Osteoblast (primary cell): ENCODE measurements at regions not wholly inside any gene's neighbourhood (a gene's known extent, or its start where the extent isn't known, plus 50 kb on each side); places are given as distances from the start of the nearest gene placed in this dataset.

Experiments used
- DNase-seq: peaks from one replicate; pipeline ENCODE4 v3.0.0; 2011; ENCODE audit warnings: low spot score, mixed read lengths; ENCODE audit not compliant: insufficient read length; ENCODE audit errors: missing footprints
- H2AFZ ChIP-seq: 2 replicates; pipeline ENCODE4 v1.6.0; 2011; ENCODE audit warnings: mild to moderate bottlenecking, low read length
- H3K27ac ChIP-seq: 2 replicates; pipeline ENCODE4 v1.5.1; 2011; ENCODE audit warnings: mild to moderate bottlenecking, low read depth, low read length, moderate library complexity
- H3K27me3 ChIP-seq: 2 replicates; pipeline ENCODE4 v1.6.0; 2012; ENCODE audit warnings: mild to moderate bottlenecking, control low read depth, inconsistent platforms, low read length, moderate library complexity; ENCODE audit not compliant: insufficient read depth
- H3K36me3 ChIP-seq: 2 replicates; pipeline ENCODE4 v1.5.1; 2011; ENCODE audit warnings: mild to moderate bottlenecking, low read length, control low read depth, moderate library complexity; ENCODE audit not compliant: insufficient read depth
- H3K4me1 ChIP-seq: 2 replicates; pipeline ENCODE4 v1.5.1; 2011; ENCODE audit warnings: mild to moderate bottlenecking, low read length, control low read depth, moderate library complexity; ENCODE audit not compliant: insufficient read depth
- H3K4me2 ChIP-seq: 2 replicates; pipeline ENCODE4 v1.6.0; 2011; ENCODE audit warnings: mild to moderate bottlenecking, low read length; ENCODE audit not compliant: insufficient read depth
- H3K4me3 ChIP-seq: fragments of 200-600 bp; sonication (generic); 3 replicates; pipeline ENCODE4 v1.5.1; 2012; ENCODE audit warnings: mild to moderate bottlenecking, low read length, inconsistent platforms; ENCODE audit not compliant: insufficient read depth
- H3K79me2 ChIP-seq: 2 replicates; pipeline ENCODE4 v1.6.0; 2012; ENCODE audit warnings: mild to moderate bottlenecking, low read length, control low read depth, inconsistent platforms; ENCODE audit not compliant: insufficient read depth
- H3K9me3 ChIP-seq: 2 replicates; pipeline ENCODE4 v1.5.1; 2011; ENCODE audit warnings: low read depth, low read length, control low read depth
- H4K20me1 ChIP-seq: 2 replicates; pipeline ENCODE4 v1.6.0; 2012; ENCODE audit warnings: mild to moderate bottlenecking, low read length, control low read depth; ENCODE audit not compliant: insufficient read depth
- TF ChIP-seq, protein P1 (sequence below): IDR thresholded peaks from 2 replicates; pipeline ENCODE4 v1.5.1; 2011; ENCODE audit warnings: mild to moderate bottlenecking, low read depth, low read length, moderate library complexity; ENCODE audit errors: extremely low read depth

DNA sequence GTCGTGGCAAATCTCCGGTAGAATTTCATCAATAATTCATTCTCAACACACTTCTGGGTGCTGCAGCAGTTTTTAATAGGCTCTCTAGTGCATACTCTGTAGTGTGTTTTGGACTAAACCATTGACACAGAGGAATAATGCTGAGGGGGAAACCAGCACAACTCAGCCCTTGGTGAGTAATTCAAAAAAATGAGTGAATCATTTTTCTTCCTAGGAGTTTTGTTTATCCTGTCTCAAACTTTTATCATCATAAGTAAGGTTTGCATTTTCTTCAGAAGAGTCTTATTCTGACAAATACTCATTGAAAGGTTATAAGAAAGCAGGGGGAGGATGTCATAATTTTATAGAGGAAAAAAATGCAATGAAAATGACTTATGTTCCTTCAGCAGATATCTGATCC, 2542.7 kb downstream of the PCDH7 start:
- peak; percentile 54 for DNase-seq
- TF ChIP-seq, protein P1, sequence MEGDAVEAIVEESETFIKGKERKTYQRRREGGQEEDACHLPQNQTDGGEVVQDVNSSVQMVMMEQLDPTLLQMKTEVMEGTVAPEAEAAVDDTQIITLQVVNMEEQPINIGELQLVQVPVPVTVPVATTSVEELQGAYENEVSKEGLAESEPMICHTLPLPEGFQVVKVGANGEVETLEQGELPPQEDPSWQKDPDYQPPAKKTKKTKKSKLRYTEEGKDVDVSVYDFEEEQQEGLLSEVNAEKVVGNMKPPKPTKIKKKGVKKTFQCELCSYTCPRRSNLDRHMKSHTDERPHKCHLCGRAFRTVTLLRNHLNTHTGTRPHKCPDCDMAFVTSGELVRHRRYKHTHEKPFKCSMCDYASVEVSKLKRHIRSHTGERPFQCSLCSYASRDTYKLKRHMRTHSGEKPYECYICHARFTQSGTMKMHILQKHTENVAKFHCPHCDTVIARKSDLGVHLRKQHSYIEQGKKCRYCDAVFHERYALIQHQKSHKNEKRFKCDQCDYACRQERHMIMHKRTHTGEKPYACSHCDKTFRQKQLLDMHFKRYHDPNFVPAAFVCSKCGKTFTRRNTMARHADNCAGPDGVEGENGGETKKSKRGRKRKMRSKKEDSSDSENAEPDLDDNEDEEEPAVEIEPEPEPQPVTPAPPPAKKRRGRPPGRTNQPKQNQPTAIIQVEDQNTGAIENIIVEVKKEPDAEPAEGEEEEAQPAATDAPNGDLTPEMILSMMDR: no peak
- Histone ChIP-seq H3K27ac (no peak overlapping the region), H2AFZ (no peak overlapping the region), H4K20me1 (no peaks in the 10 kb centered on the region), H3K36me3 (no peaks in the 10 kb centered on the region), H3K27me3 (no peaks in the 10 kb centered on the region), H3K79me2 (no peaks in the 10 kb centered on the region), H3K9me3 (no peaks in the 10 kb centered on the region), H3K4me2 (no peak overlapping the region), H3K4me1 (no peaks in the 10 kb centered on the region), H3K4me3 (no peak overlapping the region)

DNA sequence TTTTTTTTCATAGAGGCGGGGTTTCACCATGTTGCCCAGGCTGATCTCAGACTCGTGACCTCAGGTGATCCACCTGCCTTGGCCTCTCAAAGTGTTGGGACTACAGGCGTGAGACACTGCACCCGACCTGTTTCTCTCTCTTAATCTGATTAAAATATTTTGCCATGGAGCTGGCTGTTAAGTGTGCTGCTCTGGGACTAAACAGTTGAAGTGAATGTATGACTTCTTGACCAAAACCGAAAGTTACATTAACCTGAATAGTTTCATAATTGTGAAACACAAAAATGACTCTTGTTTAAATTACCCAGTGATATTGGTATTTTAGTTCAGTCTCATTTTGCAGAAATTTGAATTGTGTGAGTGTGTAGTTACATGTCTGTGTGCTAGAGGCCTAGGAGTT, 2548.6 kb downstream of the PCDH7 start:
- H3K36me3 ChIP-seq: no peaks in the 10 kb centered on the region
- H3K4me1 ChIP-seq: no peaks in the 10 kb centered on the region
- H3K27me3 ChIP-seq: no peaks in the 10 kb centered on the region
- no peak overlapping the region for H2AFZ ChIP-seq
- no peaks in the 10 kb centered on the region for H4K20me1 ChIP-seq
- TF ChIP-seq, protein P1: no peak
- H3K79me2 ChIP-seq: no peaks in the 10 kb centered on the region
- H3K9me3 ChIP-seq: no peaks in the 10 kb centered on the region
- H3K4me2 ChIP-seq: no peak overlapping the region
- H3K27ac ChIP-seq: no peak overlapping the region
- no peak for DNase-seq
- no peak overlapping the region for H3K4me3 ChIP-seq

DNA sequence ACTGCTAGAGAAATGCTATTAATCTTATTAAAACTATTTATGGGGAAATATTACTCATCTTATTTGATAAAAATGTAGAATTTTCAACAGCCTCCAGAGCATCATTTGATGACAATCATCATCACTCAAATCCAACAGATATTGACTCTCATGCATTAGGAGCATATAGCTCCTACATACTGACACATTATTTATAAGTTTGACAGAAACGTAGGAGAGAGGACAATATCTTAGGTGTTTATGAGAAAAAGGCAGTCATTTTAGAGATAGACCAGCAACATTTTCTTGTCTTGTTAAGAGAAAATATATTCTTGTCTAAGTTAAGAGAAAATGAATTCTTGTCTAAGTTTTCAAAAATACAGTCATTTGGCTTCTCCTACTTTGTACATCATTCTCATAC, 2550.2 kb downstream of the PCDH7 start:
- Histone ChIP-seq H3K9me3 (no peaks in the 10 kb centered on the region), H3K27me3 (no peaks in the 10 kb centered on the region), H3K4me2 (no peak overlapping the region), H3K36me3 (no peaks in the 10 kb centered on the region), H2AFZ (no peak overlapping the region), H3K79me2 (no peaks in the 10 kb centered on the region), H3K27ac (no peak overlapping the region), H3K4me3 (no peak overlapping the region), H3K4me1 (no peaks in the 10 kb centered on the region), H4K20me1 (no peaks in the 10 kb centered on the region)
- DNase-seq: no peak
- TF ChIP-seq, protein P1: no peak

DNA sequence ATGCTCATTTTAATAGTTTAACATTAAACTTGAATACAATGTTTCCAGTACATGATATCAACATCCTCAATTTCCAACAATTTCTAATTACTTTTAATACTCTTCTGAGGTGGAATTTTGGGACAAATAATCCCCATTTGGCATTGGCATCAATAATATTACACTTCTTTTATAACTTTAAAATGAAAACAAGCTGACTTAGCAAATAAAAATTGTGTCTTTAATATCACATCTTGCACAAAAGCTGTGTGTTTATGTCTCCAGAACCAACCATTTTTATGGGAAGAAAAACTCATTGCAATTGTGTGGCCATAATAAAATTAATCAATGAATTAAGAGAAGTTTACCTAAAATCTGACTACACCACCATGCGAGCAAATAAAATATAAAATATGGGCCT, 2552.6 kb downstream of the PCDH7 start:
- no peaks in the 10 kb centered on the region for H3K9me3 ChIP-seq
- H4K20me1 ChIP-seq: no peaks in the 10 kb centered on the region
- no peaks in the 10 kb centered on the region for H3K27me3 ChIP-seq
- DNase-seq: no peak
- H2AFZ ChIP-seq: no peak overlapping the region
- no peak overlapping the region for H3K27ac ChIP-seq
- no peaks in the 10 kb centered on the region for H3K4me1 ChIP-seq
- no peaks in the 10 kb centered on the region for H3K79me2 ChIP-seq
- no peak overlapping the region for H3K4me3 ChIP-seq
- no peak overlapping the region for H3K4me2 ChIP-seq
- TF ChIP-seq, protein P1: no peak
- H3K36me3 ChIP-seq: no peaks in the 10 kb centered on the region
